B cell (primary cell): ENCODE measurements at regions not wholly inside any gene's neighbourhood (a gene's known extent, or its start where the extent isn't known, plus 50 kb on each side); places are given as distances from the start of the nearest gene placed in this dataset.

ENCODE experiments used
- ATAC-seq: fragments of 200-7000 bp; cut with Tn5 transposase; one replicate; pipeline ENCODE4 v1.10.0; 2021; ENCODE audit warnings: low read depth, mild to moderate bottlenecking, moderate number of reproducible peaks, moderate library complexity
- CTCF ChIA-PET: fragments of 350-600 bp; sonication (Branson Sonifier 250); formaldehyde crosslinking; loops from one replicate; lab custom pipeline; 2021; ENCODE audit warnings: antibody characterized with exemption, inconsistent platforms; lab: Charles Lee
- POLR2A ChIA-PET: fragments of 350-600 bp; sonication (Branson Sonifier 250); formaldehyde crosslinking; loops from one replicate; lab custom pipeline; 2021; ENCODE audit warnings: antibody characterized with exemption; lab: Charles Lee
- DNase-seq: peaks from one replicate; pipeline ENCODE4 v3.0.0; 2013
- H2AFZ ChIP-seq: 2 replicates; pipeline ENCODE4 v1.6.1; 2012; ENCODE audit warnings: mild to moderate bottlenecking, low read depth, low read length; ENCODE audit not compliant: insufficient read depth, poor library complexity, severe bottlenecking
- H3K27ac ChIP-seq, 2 donors: 1 replicate in 1 of 2; 2 replicates in 1 of 2; pipeline ENCODE4 v1.5.1; 2012 to 2013; ENCODE audit warnings: low read length in 2 of 2, mild to moderate bottlenecking in 2 of 2, moderate library complexity in 1 of 2
- H3K27me3 ChIP-seq, 4 experiments: fragments of 200-600 bp in 1 of 4; sonication (generic) in 1 of 4; replicated peaks in 1 of 4; 1 replicate in 2 of 4; 2 replicates in 2 of 4; pipeline versions ENCODE4 v1.6.1 to v1.7.0; 2013 to 2016; ENCODE audit warnings: low read length in 3 of 4, mild to moderate bottlenecking in 2 of 4, mixed read lengths in 1 of 4, moderate library complexity in 1 of 4; ENCODE audit not compliant: insufficient read depth in 4 of 4, control insufficient read depth in 3 of 4; ENCODE audit errors: control extremely low read depth in 1 of 4
- H3K36me3 ChIP-seq, 2 experiments: replicated peaks in 1 of 2; 1 replicate in 1 of 2; 2 replicates in 1 of 2; pipeline versions ENCODE4 v1.6.1 to v1.7.1; 2013; ENCODE audit warnings: low read length in 1 of 2; ENCODE audit not compliant: insufficient read depth in 2 of 2, control insufficient read depth in 1 of 2; ENCODE audit errors: control extremely low read depth in 1 of 2, extremely low read depth in 1 of 2
- H3K4me1 ChIP-seq, 2 donors: fragments of 200-600 bp in 1 of 2; sonication (generic) in 1 of 2; 1 replicate in 1 of 2; 2 replicates in 1 of 2; pipeline versions ENCODE4 v1.5.1 to v1.6.1; 2013 to 2017; ENCODE audit warnings: low read length in 2 of 2; ENCODE audit not compliant: control insufficient read depth in 2 of 2, insufficient read depth in 2 of 2
- H3K4me2 ChIP-seq: replicated peaks from 2 replicates; pipeline ENCODE3; 2012; ENCODE audit warnings: mild to moderate bottlenecking, low read depth, low read length; ENCODE audit not compliant: poor library complexity, severe bottlenecking
- H3K4me3 ChIP-seq, 5 experiments: fragments of 200-600 bp in 1 of 5; sonication (generic) in 1 of 5; 1 replicate in 3 of 5; 2 replicates in 2 of 5; pipeline versions ENCODE4 v1.5.1 to v1.7.0; 2011 to 2016; ENCODE audit warnings: low read length in 4 of 5, mild to moderate bottlenecking in 4 of 5, low read depth in 2 of 5, control low read depth in 1 of 5, moderate library complexity in 1 of 5; ENCODE audit not compliant: insufficient read depth in 1 of 5; ENCODE audit errors: control extremely low read depth in 1 of 5, extremely low read depth in 1 of 5
- H3K79me2 ChIP-seq: fragments of 200-600 bp; sonication (generic); one replicate; pipeline ENCODE4 v1.6.0; 2016; ENCODE audit warnings: low read length; ENCODE audit not compliant: control insufficient read depth, insufficient read depth
- H3K9ac ChIP-seq: fragments of 200-600 bp; sonication (generic); 2 replicates; pipeline ENCODE4 v1.6.1; 2017; ENCODE audit warnings: mild to moderate bottlenecking, low read length, moderate library complexity
- H3K9me3 ChIP-seq, 3 donors: one replicate each; pipeline versions ENCODE4 v1.6.1 to v1.7.1; 2013; ENCODE audit warnings: low read length in 2 of 3; ENCODE audit not compliant: control insufficient read depth in 2 of 3, insufficient read depth in 1 of 3; ENCODE audit errors: control extremely low read depth in 1 of 3
- H4K20me1 ChIP-seq: 2 replicates; pipeline ENCODE4 v1.6.0; 2012; ENCODE audit warnings: mild to moderate bottlenecking, low read length; ENCODE audit not compliant: insufficient read depth, control insufficient read depth, poor library complexity, severe bottlenecking
- H3K27ac Mint-ChIP-seq: one replicate; pipeline ENCODE4 v1.8.0; 2021; ENCODE audit warnings: mixed read lengths
- H3K27me3 Mint-ChIP-seq: one replicate; pipeline ENCODE4 v1.8.0; 2021; ENCODE audit warnings: mixed read lengths
- H3K4me1 Mint-ChIP-seq: one replicate; pipeline ENCODE4 v1.8.0; 2021; ENCODE audit warnings: mixed read lengths
- H3K4me3 Mint-ChIP-seq: one replicate; pipeline ENCODE4 v1.8.0; 2021; ENCODE audit warnings: mixed read lengths
- H3K9me3 Mint-ChIP-seq: one replicate; pipeline ENCODE4 v1.8.0; 2022; ENCODE audit warnings: mixed read lengths; ENCODE audit not compliant: insufficient read depth
- EZH2 ChIP-seq: IDR thresholded peaks from 2 replicates; pipeline ENCODE4 v1.6.1; 2012; ENCODE audit warnings: borderline replicate concordance, low read depth, mild to moderate bottlenecking, moderate library complexity, low read length; ENCODE audit not compliant: insufficient read depth, poor library complexity, severe bottlenecking
- WGBS: methylation state at CpG from one replicate; pipeline ENCODE4 v1.1.5; 2013; ENCODE audit warnings: missing lambda C conversion rate; ENCODE audit not compliant: insufficient coverage; 5-methylcytosine and 5-hydroxymethylcytosine counted together
- intact Hi-C: fragments of 100-400 bp; cut with micrococcal nuclease; formaldehyde crosslinking; loops from one replicate; pipeline ENCODE4 v1.10.0; 2022
- TF ChIP-seq, protein P1 (sequence below): fragments of 200-600 bp; IDR thresholded peaks from one replicate; pipeline ENCODE4 v1.8.0; 2022; ENCODE audit warnings: antibody characterized with exemption, mild to moderate bottlenecking

GRCh38 chr1:166354406-166354805 is 187.6 kb upstream of the FAM78B start:
- intact Hi-C loops, result no loop called here
- Mint-ChIP-seq H3K4me1 (no peaks in the 10 kb centered on the region), H3K27ac (no peak overlapping the region), H3K4me3 (no peak overlapping the region), H3K27me3 (no peaks in the 10 kb centered on the region), H3K9me3 (no peaks in the 10 kb centered on the region)
- Histone ChIP-seq H3K4me1 (no peaks in the 10 kb centered on the region), H3K4me2 (no peak overlapping the region), H3K36me3 (no peaks in the 10 kb centered on the region), H3K4me3 (no peak overlapping the region), H2AFZ (no peak overlapping the region), H3K9ac (no peak overlapping the region), H3K27ac (no peak overlapping the region), H3K79me2 (no peaks in the 10 kb centered on the region), H3K9me3 (no peaks in the 10 kb centered on the region), H4K20me1 (no peaks in the 10 kb centered on the region), H3K27me3 (no peaks in the 10 kb centered on the region)
- ChIA-PET POLR2A (no interaction called here), CTCF (no interaction called here)
- ATAC-seq (no peak), DNase-seq (no peak)
- TF ChIP-seq EZH2, result no peak
- TF ChIP-seq, protein P1, sequence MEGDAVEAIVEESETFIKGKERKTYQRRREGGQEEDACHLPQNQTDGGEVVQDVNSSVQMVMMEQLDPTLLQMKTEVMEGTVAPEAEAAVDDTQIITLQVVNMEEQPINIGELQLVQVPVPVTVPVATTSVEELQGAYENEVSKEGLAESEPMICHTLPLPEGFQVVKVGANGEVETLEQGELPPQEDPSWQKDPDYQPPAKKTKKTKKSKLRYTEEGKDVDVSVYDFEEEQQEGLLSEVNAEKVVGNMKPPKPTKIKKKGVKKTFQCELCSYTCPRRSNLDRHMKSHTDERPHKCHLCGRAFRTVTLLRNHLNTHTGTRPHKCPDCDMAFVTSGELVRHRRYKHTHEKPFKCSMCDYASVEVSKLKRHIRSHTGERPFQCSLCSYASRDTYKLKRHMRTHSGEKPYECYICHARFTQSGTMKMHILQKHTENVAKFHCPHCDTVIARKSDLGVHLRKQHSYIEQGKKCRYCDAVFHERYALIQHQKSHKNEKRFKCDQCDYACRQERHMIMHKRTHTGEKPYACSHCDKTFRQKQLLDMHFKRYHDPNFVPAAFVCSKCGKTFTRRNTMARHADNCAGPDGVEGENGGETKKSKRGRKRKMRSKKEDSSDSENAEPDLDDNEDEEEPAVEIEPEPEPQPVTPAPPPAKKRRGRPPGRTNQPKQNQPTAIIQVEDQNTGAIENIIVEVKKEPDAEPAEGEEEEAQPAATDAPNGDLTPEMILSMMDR, result no peak
- WGBS, result 70% methylated on average over 2 of the region's 4 CpGs

GRCh38 chr1:166365081-166365480 is 198.3 kb upstream of the FAM78B start:
- whole genome bisulfite sequencing, result 94% methylated on average over 2 of the region's 4 CpGs
- intact Hi-C loops, result no loop called here
- no peak for DNase-seq
- Histone ChIP-seq H3K9ac (no peak overlapping the region), H3K9me3 (peaks cover 0 to 3% (median 0%) of the 10 kb centered on the region in 3 donors), H3K27me3 (no peaks in the 10 kb centered on the region), H3K36me3 (no peaks in the 10 kb centered on the region), H3K79me2 (no peaks in the 10 kb centered on the region), H3K4me3 (no peak overlapping the region), H4K20me1 (no peaks in the 10 kb centered on the region), H3K27ac (no peak overlapping the region), H3K4me1 (no peaks in the 10 kb centered on the region), H2AFZ (no peak overlapping the region), H3K4me2 (no peak overlapping the region)
- no peak for ATAC-seq
- Mint-ChIP-seq H3K4me3 (no peak overlapping the region), H3K4me1 (no peaks in the 10 kb centered on the region), H3K9me3 (no peaks in the 10 kb centered on the region), H3K27me3 (peaks cover 4% of the 10 kb centered on the region), H3K27ac (no peak overlapping the region)
- TF ChIP-seq EZH2, result no peak
- TF ChIP-seq, protein P1, result no peak
- CTCF ChIA-PET, result no interaction called here
- POLR2A ChIA-PET, result no interaction called here
